BJ (cell line): ENCODE measurements at regions not wholly inside any gene's neighbourhood (a gene's known extent, or its start where the extent isn't known, plus 50 kb on each side); places are given as distances from the start of the nearest gene placed in this dataset.
"Not testable (repeated sequence)": the region's sequence is repeated elsewhere in the genome, so short reads cannot be mapped to it uniquely, and the experiment has no call there.

Experiments
- CTCF ChIA-PET: fragments of 350-600 bp; formaldehyde crosslinking; extraction: SDS; loops from one replicate; lab custom pipeline; 2021; ENCODE audit warnings: antibody characterized with exemption, inconsistent platforms; lab: Yijun Ruan, JAX
- POLR2A ChIA-PET: fragments of 300-600 bp; sonication (Branson Sonifier 250); formaldehyde crosslinking; extraction: SDS; loops from one replicate; lab custom pipeline; 2021; ENCODE audit warnings: antibody characterized with exemption; lab: Charles Lee
- DNase-seq: peaks from one replicate; pipeline ENCODE4 v3.0.0-alpha.2; 2011; ENCODE audit warnings: low read depth
- H3K27me3 ChIP-seq: 2 replicates; pipeline ENCODE4 v1.6.0; 2011; ENCODE audit warnings: low read length; ENCODE audit not compliant: control insufficient read depth, insufficient read depth
- H3K36me3 ChIP-seq: 2 replicates; pipeline ENCODE4 v1.5.1; 2011; ENCODE audit warnings: low read length; ENCODE audit not compliant: control insufficient read depth, insufficient read depth
- H3K4me3 ChIP-seq: 2 replicates; pipeline ENCODE4 v1.5.1; 2011; ENCODE audit warnings: low read depth, mild to moderate bottlenecking, control low read depth, low read length
- TF ChIP-seq, protein P1 (sequence below): IDR thresholded peaks from 2 replicates; pipeline ENCODE4 v1.5.1; 2011; ENCODE audit warnings: low read depth, mild to moderate bottlenecking, control low read depth, inconsistent platforms, low read length, moderate library complexity; ENCODE audit not compliant: insufficient read depth

DNA sequence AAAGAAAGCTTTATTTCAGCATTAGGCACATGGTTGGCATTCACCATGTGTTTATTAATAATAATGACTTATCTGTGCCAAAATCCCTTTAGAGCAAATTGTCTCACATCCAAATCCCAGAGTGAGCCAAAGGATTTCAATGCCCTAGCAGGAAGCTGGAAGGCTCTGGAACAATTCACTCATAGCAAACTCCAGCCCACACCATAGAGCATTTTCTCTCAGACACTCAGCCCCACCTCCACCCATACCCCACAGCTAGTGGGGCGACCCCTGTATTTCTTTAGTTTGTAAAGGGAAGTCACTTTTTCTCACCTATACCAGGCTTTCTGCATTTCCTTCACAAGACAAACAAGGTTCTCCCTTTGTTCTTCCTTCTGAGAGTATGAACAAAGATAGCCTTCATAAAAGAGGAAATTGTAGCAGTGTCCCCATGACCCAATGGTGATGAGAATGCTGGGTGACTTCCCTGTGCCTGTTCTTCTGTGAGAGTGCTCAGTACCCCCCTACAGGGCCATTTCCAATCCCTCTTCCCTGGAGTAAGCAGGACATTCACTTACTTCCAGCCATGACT lies 100.1 kb upstream of the APCDD1 start:
- Histone ChIP-seq H3K4me3 (no peak overlapping the region), H3K27me3 (no peaks in the 10 kb centered on the region), H3K36me3 (no peaks in the 10 kb centered on the region)
- POLR2A ChIA-PET = no interaction called here
- DNase-seq = no peak
- CTCF ChIA-PET = interaction anchor here (0.6 to 1.7 kb wide), 5 partner anchors 30 to 382 kb away, joined by 3 to 5 read pairs (median 3); no protein-coding TSS in a partner anchor
- TF ChIP-seq, protein P1, sequence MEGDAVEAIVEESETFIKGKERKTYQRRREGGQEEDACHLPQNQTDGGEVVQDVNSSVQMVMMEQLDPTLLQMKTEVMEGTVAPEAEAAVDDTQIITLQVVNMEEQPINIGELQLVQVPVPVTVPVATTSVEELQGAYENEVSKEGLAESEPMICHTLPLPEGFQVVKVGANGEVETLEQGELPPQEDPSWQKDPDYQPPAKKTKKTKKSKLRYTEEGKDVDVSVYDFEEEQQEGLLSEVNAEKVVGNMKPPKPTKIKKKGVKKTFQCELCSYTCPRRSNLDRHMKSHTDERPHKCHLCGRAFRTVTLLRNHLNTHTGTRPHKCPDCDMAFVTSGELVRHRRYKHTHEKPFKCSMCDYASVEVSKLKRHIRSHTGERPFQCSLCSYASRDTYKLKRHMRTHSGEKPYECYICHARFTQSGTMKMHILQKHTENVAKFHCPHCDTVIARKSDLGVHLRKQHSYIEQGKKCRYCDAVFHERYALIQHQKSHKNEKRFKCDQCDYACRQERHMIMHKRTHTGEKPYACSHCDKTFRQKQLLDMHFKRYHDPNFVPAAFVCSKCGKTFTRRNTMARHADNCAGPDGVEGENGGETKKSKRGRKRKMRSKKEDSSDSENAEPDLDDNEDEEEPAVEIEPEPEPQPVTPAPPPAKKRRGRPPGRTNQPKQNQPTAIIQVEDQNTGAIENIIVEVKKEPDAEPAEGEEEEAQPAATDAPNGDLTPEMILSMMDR = no peak

- ChIA-PET CTCF (interaction anchor here (0.8 to 1.7 kb wide), 2 partner anchors 83 to 85 kb away, joined by 3 to 4 read pairs; no protein-coding TSS in a partner anchor), POLR2A (no interaction called here)
- Histone ChIP-seq H3K36me3 (no peaks in the 10 kb centered on the region), H3K27me3 (no peaks in the 10 kb centered on the region), H3K4me3 (no peak overlapping the region)
- TF ChIP-seq, protein P1 = no peak
- no peak for DNase-seq
Measured at GRCh38 chr18:10354890-10355289, 99.5 kb upstream of the APCDD1 start.

DNA sequence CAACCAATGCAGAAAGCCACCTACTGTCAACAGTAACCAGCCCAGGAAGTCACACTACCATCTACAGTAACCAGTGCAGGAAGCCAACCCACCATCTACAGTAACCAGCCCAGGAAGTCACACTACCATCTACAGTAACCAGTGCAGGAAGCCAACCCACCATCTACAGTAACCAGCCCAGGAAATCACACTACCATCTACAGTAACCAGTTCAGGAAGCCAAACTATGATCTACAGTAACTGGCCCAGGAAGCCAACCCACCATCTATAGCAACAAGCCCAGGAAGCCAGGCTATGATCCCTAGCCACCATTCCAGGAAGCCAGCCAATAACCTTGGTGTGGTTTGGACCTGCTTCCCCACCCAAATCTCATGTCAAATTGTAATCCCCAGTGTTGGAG lies 97.4 kb upstream of the APCDD1 start:
- POLR2A ChIA-PET, H3K4me3 ChIP-seq, H3K36me3 ChIP-seq, H3K27me3 ChIP-seq, DNase-seq, CTCF ChIA-PET: not testable (repeated sequence)

- CTCF ChIA-PET = no interaction called here
- TF ChIP-seq, protein P1 = no peak
- H3K36me3 ChIP-seq = no peaks in the 10 kb centered on the region
- DNase-seq = no peak
- H3K27me3 ChIP-seq = no peaks in the 10 kb centered on the region
- POLR2A ChIA-PET = no interaction called here
- no peak overlapping the region for H3K4me3 ChIP-seq
Measured at GRCh38 chr18:10361660-10362059, 92.8 kb upstream of the APCDD1 start.

- ChIA-PET POLR2A (no interaction called here), CTCF (interaction anchor here (1.0 kb wide), 1 partner anchor 153 kb away, joined by 3 read pairs; no protein-coding TSS in a partner anchor)
- Histone ChIP-seq H3K27me3 (no peaks in the 10 kb centered on the region), H3K4me3 (no peak overlapping the region), H3K36me3 (no peaks in the 10 kb centered on the region)
- TF ChIP-seq, protein P1 = no peak
- DNase-seq = no peak
Measured at GRCh38 chr18:10365021-10365500, 89.4 kb upstream of the APCDD1 start.

DNA sequence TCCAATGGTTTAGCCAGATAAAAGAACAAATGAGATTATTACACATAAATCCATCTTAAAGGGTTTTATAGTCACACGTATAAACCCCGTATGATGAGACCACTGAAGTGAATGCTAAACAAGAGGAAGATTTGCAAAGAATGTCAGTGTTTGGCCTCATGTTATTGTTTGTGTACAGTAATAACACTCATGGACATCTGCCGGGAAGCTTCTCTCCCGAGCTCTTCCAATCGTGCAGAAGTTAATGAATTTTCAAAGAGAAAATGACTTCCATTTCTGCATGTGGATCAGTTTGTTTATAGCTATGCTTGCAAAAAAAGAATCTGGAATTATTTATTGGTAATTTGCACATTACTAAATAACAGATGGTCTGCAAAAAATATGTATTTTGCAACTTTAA lies 88.5 kb upstream of the APCDD1 start:
- TF ChIP-seq, protein P1 = no peak
- Histone ChIP-seq H3K4me3 (no peak overlapping the region), H3K27me3 (no peaks in the 10 kb centered on the region), H3K36me3 (no peaks in the 10 kb centered on the region)
- ChIA-PET POLR2A (no interaction called here), CTCF (interaction anchor here (2.2 kb wide), 1 partner anchor 8 kb away, joined by 5 read pairs; no protein-coding TSS in a partner anchor)
- DNase-seq = no peak
